ENCODE measurements at regions not wholly inside any gene's neighbourhood (a gene's known extent, or its start where the extent isn't known, plus 50 kb on each side); places are given as distances from the start of the nearest gene placed in this dataset.

GRCh38 chr9:117535973-117536372 lies 121.1 kb upstream of the ASTN2 start:
- no peak overlapping the region for H3K27ac ChIP-seq
- H3K9ac ChIP-seq, result no peak overlapping the region
- H4K20me1 ChIP-seq, result no peaks in the 10 kb centered on the region
- TF ChIP-seq Cebpa-rat (IDR thresholded peaks at IDR 0.05), result no peak
- no peak overlapping the region for H3K4me2 ChIP-seq
- H3K4me1 ChIP-seq, result no peaks in the 10 kb centered on the region
- no peak overlapping the region for H3K4me3 ChIP-seq
- H3K27me3 ChIP-seq, result no peaks in the 10 kb centered on the region
- H3K36me3 ChIP-seq, result no peaks in the 10 kb centered on the region
- H3K9me3 ChIP-seq (replicated peaks in 1 of 11), result no peaks in the 10 kb centered on the region

- no peaks in the 10 kb centered on the region for H4K20me1 ChIP-seq
- no peaks in the 10 kb centered on the region for H3K9me3 ChIP-seq (replicated peaks in 1 of 11)
- no peaks in the 10 kb centered on the region for H3K36me3 ChIP-seq
- TF ChIP-seq Cebpa-rat (IDR thresholded peaks at IDR 0.05), result no peak
- no peaks in the 10 kb centered on the region for H3K27me3 ChIP-seq
- H3K4me2 ChIP-seq, result no peak overlapping the region
- H3K9ac ChIP-seq, result no peak overlapping the region
- H3K27ac ChIP-seq, result no peak overlapping the region
- H3K4me1 ChIP-seq, result no peaks in the 10 kb centered on the region
- H3K4me3 ChIP-seq, result no peak overlapping the region
Observed at GRCh38 chr9:117535434-117535833, 120.6 kb upstream of the ASTN2 start.

GRCh38 chr9:117528225-117528624 lies 113.4 kb upstream of the ASTN2 start:
- Histone ChIP-seq H3K9me3 (replicated peaks in 1 of 11) (peaks cover 0 to 9% (median 4%) of the 10 kb centered on the region in 11 experiments; a peak in 4 of 22 replicates), H3K36me3 (no peaks in the 10 kb centered on the region), H3K4me2 (no peak overlapping the region), H3K4me1 (no peaks in the 10 kb centered on the region), H3K9ac (no peak overlapping the region), H3K27ac (no peak overlapping the region), H3K27me3 (no peaks in the 10 kb centered on the region), H4K20me1 (no peaks in the 10 kb centered on the region), H3K4me3 (no peak overlapping the region)
- no peak for TF ChIP-seq Cebpa-rat (IDR thresholded peaks at IDR 0.05)

- Histone ChIP-seq H3K27ac (no peak overlapping the region), H4K20me1 (no peaks in the 10 kb centered on the region), H3K4me2 (no peak overlapping the region), H3K36me3 (no peaks in the 10 kb centered on the region), H3K9me3 (replicated peaks in 1 of 11) (peaks cover 0 to 9% (median 4%) of the 10 kb centered on the region in 11 experiments; a peak in 4 of 22 replicates), H3K4me3 (no peak overlapping the region), H3K4me1 (no peaks in the 10 kb centered on the region), H3K27me3 (no peaks in the 10 kb centered on the region), H3K9ac (no peak overlapping the region)
- no peak for TF ChIP-seq Cebpa-rat (IDR thresholded peaks at IDR 0.05)
Observed at GRCh38 chr9:117526674-117527073, 111.8 kb upstream of the ASTN2 start.

- H3K27ac ChIP-seq, result no peak overlapping the region
- no peak overlapping the region for H3K4me3 ChIP-seq
- H3K4me2 ChIP-seq, result no peak overlapping the region
- H4K20me1 ChIP-seq, result no peaks in the 10 kb centered on the region
- H3K9me3 ChIP-seq (replicated peaks in 1 of 11), result peaks cover 0 to 13% (median 5%) of the 10 kb centered on the region in 11 experiments; a peak in 9 of 22 replicates
- no peak overlapping the region for H3K9ac ChIP-seq
- no peaks in the 10 kb centered on the region for H3K27me3 ChIP-seq
- H3K36me3 ChIP-seq, result no peaks in the 10 kb centered on the region
- no peak for TF ChIP-seq Cebpa-rat (IDR thresholded peaks at IDR 0.05)
- no peaks in the 10 kb centered on the region for H3K4me1 ChIP-seq
Observed at GRCh38 chr9:117523531-117524153, 108.8 kb upstream of the ASTN2 start.

- Histone ChIP-seq H3K9ac (no peak overlapping the region), H4K20me1 (no peaks in the 10 kb centered on the region), H3K27ac (no peak overlapping the region), H3K36me3 (no peaks in the 10 kb centered on the region), H3K4me3 (no peak overlapping the region), H3K27me3 (no peaks in the 10 kb centered on the region), H3K4me2 (no peak overlapping the region), H3K4me1 (no peaks in the 10 kb centered on the region), H3K9me3 (replicated peaks in 1 of 11) (peaks cover 4 to 22% (median 13%) of the 10 kb centered on the region in 11 experiments; a peak in 13 of 22 replicates)
- TF ChIP-seq Cebpa-rat (IDR thresholded peaks at IDR 0.05), result no peak
Observed at GRCh38 chr9:117521293-117521692, 106.4 kb upstream of the ASTN2 start.

GRCh38 chr9:117516676-117517632 lies 102.1 kb upstream of the ASTN2 start:
- no peaks in the 10 kb centered on the region for H3K27me3 ChIP-seq
- no peaks in the 10 kb centered on the region for H3K36me3 ChIP-seq
- no peak overlapping the region for H3K4me3 ChIP-seq
- H3K4me1 ChIP-seq, result no peaks in the 10 kb centered on the region
- TF ChIP-seq Cebpa-rat (IDR thresholded peaks at IDR 0.05), result no peak
- H3K27ac ChIP-seq, result no peak overlapping the region
- peaks cover 0 to 15% (median 8%) of the 10 kb centered on the region in 11 experiments; a peak in 10 of 22 replicates for H3K9me3 ChIP-seq (replicated peaks in 1 of 11)
- no peaks in the 10 kb centered on the region for H4K20me1 ChIP-seq
- no peak overlapping the region for H3K9ac ChIP-seq
- H3K4me2 ChIP-seq, result no peak overlapping the region

- no peak for TF ChIP-seq Cebpa-rat (IDR thresholded peaks at IDR 0.05)
- Histone ChIP-seq H3K9ac (no peak overlapping the region), H4K20me1 (no peaks in the 10 kb centered on the region)
Observed at GRCh38 chr9:117511852-117512481, 97.1 kb upstream of the ASTN2 start.

GRCh38 chr9:117496307-117496706 lies 81.5 kb upstream of the ASTN2 start:
- no peaks in the 10 kb centered on the region for H4K20me1 ChIP-seq
- no peak overlapping the region for H3K9ac ChIP-seq
- H3K36me3 ChIP-seq, result no peaks in the 10 kb centered on the region
- H3K4me2 ChIP-seq, result no peak overlapping the region
- H3K9me3 ChIP-seq (replicated peaks in 1 of 11), result no peaks in the 10 kb centered on the region
- peaks cover 0 to 14% (median 0%) of the 10 kb centered on the region in 10 experiments; a peak in 2 of 20 replicates for H3K4me1 ChIP-seq
- H3K4me3 ChIP-seq, result no peak overlapping the region
- H3K27me3 ChIP-seq, result no peaks in the 10 kb centered on the region
- H3K27ac ChIP-seq, result no peak overlapping the region
- no peak for TF ChIP-seq Cebpa-rat (IDR thresholded peaks at IDR 0.05)

More at GRCh38 chr9:117511852-117512481, 97.1 kb upstream of the ASTN2 start:
- Histone ChIP-seq H3K4me1 (no peaks in the 10 kb centered on the region), H3K4me2 (no peak overlapping the region), H3K36me3 (no peaks in the 10 kb centered on the region), H3K9me3 (replicated peaks in 1 of 11) (no peaks in the 10 kb centered on the region), H3K4me3 (no peak overlapping the region), H3K27ac (no peak overlapping the region), H3K27me3 (no peaks in the 10 kb centered on the region)

All from BLaER1 treated with 17β-estradiol and CSF1 and Interleukin-3, amounts not matched to agents 10 nM and 100 nM (cell line).